CD8-positive, alpha-beta memory T cell (primary cell): ENCODE measurements at regions not wholly inside any gene's neighbourhood (a gene's known extent, or its start where the extent isn't known, plus 50 kb on each side); places are given as distances from the start of the nearest gene placed in this dataset.

Experiments
- CTCF ChIA-PET: fragments of 350-600 bp; sonication (Branson Sonifier 250); formaldehyde crosslinking; loops from one replicate; lab custom pipeline; 2021; ENCODE audit warnings: antibody characterized with exemption; lab: Charles Lee
- POLR2A ChIA-PET: fragments of 350-600 bp; sonication (Branson Sonifier 250); formaldehyde crosslinking; loops from one replicate; lab custom pipeline; 2021; ENCODE audit warnings: antibody characterized with exemption; lab: Charles Lee
- DNase-seq, 5 donors: peaks; one replicate each; pipeline versions ENCODE4 v3.0.0 to v3.0.0-alpha.2; 2020 to 2022; ENCODE audit warnings: mixed read lengths in 1 of 5
- H3K27ac ChIP-seq: one replicate; pipeline ENCODE4 v1.7.0; 2013; ENCODE audit warnings: low read depth, mild to moderate bottlenecking, low read length, moderate library complexity
- H3K27me3 ChIP-seq: 2 replicates; pipeline ENCODE4 v1.7.0; 2013; ENCODE audit warnings: low read length, mild to moderate bottlenecking; ENCODE audit not compliant: insufficient read depth, poor library complexity, severe bottlenecking
- H3K36me3 ChIP-seq: 2 replicates; pipeline ENCODE4 v1.7.0; 2013; ENCODE audit warnings: mild to moderate bottlenecking, low read length, moderate library complexity; ENCODE audit not compliant: insufficient read depth
- H3K4me1 ChIP-seq: 2 replicates; pipeline ENCODE4 v1.7.0; 2013; ENCODE audit warnings: mild to moderate bottlenecking, low read length, moderate library complexity; ENCODE audit not compliant: insufficient read depth
- H3K4me3 ChIP-seq: 2 replicates; pipeline ENCODE4 v1.7.0; 2013; ENCODE audit warnings: mild to moderate bottlenecking, low read length
- H3K9me3 ChIP-seq: 2 replicates; pipeline ENCODE4 v1.7.0; 2013; ENCODE audit warnings: mild to moderate bottlenecking, low read length
- H3K27ac Mint-ChIP-seq, 8 donors: one replicate each; pipeline ENCODE4 v1.8.0; 2020 to 2021; ENCODE audit warnings: mixed read lengths in 8 of 8, mild to moderate bottlenecking in 6 of 8, inconsistent platforms in 3 of 8, moderate library complexity in 3 of 8
- H3K27me3 Mint-ChIP-seq, 2 donors: one replicate each; pipeline ENCODE4 v1.8.0; 2020 to 2021; ENCODE audit warnings: mixed read lengths in 2 of 2, mild to moderate bottlenecking in 1 of 2, moderate library complexity in 1 of 2
- H3K36me3 Mint-ChIP-seq, 3 donors: one replicate each; pipeline ENCODE4 v1.8.0; 2020 to 2021; ENCODE audit warnings: mixed read lengths in 3 of 3, inconsistent platforms in 1 of 3, mild to moderate bottlenecking in 1 of 3
- H3K4me1 Mint-ChIP-seq, 3 donors: one replicate each; pipeline ENCODE4 v1.8.0; 2020 to 2021; ENCODE audit warnings: mixed read lengths in 3 of 3, inconsistent platforms in 1 of 3, mild to moderate bottlenecking in 1 of 3
- H3K4me3 Mint-ChIP-seq, 7 donors: one replicate each; pipeline ENCODE4 v1.8.0; 2020 to 2021; ENCODE audit warnings: mixed read lengths in 7 of 7, mild to moderate bottlenecking in 6 of 7, moderate library complexity in 4 of 7, inconsistent platforms in 2 of 7
- H3K9me3 Mint-ChIP-seq, 5 donors: one replicate each; pipeline ENCODE4 v1.8.0; 2020 to 2022; ENCODE audit warnings: mixed read lengths in 5 of 5, mild to moderate bottlenecking in 3 of 5, moderate library complexity in 2 of 5, inconsistent platforms in 1 of 5

DNA sequence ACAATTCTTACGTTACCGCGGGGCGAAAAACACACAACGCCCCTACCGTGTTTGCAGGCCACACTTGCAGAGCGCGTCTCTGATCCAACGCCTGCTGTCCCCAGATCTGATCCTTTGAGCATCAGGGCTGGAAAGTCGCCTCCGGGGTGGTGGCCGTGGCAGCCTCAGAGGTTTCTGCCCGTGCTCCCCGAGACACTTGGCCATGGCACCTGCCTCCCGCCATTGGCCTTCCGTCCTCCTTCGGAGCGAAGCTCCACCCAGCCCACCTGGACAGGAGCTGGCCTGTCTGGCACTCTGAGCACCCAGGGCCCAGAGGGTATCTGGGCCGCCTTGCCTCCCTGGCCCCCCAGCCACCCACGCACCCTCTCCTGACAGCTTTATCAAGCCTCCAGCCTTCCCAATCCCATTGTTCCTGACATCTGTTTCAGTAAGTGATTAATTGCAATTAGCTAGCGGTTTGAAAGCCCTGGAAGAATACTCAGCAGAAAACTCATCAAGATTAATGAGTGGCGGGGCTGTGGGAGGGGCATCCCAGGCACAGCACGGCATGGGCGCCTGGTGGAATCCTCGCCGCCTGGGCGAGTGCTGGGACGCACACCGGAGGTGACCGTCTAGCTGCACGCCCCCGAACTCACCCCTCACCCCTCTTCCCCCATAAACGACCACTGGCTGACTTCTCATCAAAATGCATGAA lies 181.5 kb upstream of the GSE1 start:
- Histone ChIP-seq H3K27me3 (no peaks in the 10 kb centered on the region), H3K36me3 (no peaks in the 10 kb centered on the region), H3K4me3 (no peak overlapping the region), H3K9me3 (no peaks in the 10 kb centered on the region), H3K27ac (no peak overlapping the region), H3K4me1 (no peaks in the 10 kb centered on the region)
- Mint-ChIP-seq H3K4me3 (no peak overlapping the region), H3K36me3 (no peaks in the 10 kb centered on the region), H3K9me3 (no peaks in the 10 kb centered on the region), H3K27me3 (peaks cover 0 to 7% of the 10 kb centered on the region in 2 donors), H3K4me1 (no peaks in the 10 kb centered on the region), H3K27ac (peak overlapping the region in 1 of 8 donors; percentile 74)
- peak in 1 of 5 donors; percentile 42 for DNase-seq
- ChIA-PET CTCF (interaction anchor here (1.2 to 2.3 kb wide), 4 partner anchors 10 to 184 kb away, joined by 3 to 7 read pairs (median 6); no protein-coding TSS in a partner anchor), POLR2A (interaction anchor here (1.4 kb wide), 1 partner anchor 184 kb away, joined by 3 read pairs; no protein-coding TSS in a partner anchor)

DNA sequence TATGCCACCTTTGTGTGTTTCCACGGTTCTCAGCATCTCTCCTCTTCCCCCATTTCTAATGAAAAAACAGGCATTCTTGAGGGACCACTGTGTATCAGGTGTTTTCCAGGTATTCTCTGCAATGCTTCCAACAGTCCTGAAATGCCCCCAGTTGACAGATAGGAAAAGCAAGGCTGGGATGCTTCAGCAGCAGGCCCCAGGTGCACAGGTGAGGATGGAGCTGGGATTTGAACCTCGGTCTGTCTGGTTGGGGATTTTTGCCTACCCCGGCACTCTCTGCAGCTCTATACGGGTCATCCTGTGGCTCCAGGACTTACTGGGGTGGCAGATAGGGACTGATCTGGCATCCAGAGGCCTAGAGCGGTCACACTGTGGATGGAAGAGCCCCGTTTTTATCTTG lies 180.5 kb upstream of the GSE1 start:
- no peaks in the 10 kb centered on the region for H3K36me3 Mint-ChIP-seq
- Histone ChIP-seq H3K9me3 (no peaks in the 10 kb centered on the region), H3K27ac (no peak overlapping the region), H3K36me3 (no peaks in the 10 kb centered on the region), H3K4me1 (no peaks in the 10 kb centered on the region), H3K27me3 (no peaks in the 10 kb centered on the region), H3K4me3 (no peak overlapping the region)
- CTCF ChIA-PET, result interaction anchor here (1.5 to 2.3 kb wide), 2 partner anchors 13 to 183 kb away, joined by 5 to 7 read pairs; no protein-coding TSS in a partner anchor
- H3K4me1 Mint-ChIP-seq, result no peaks in the 10 kb centered on the region
- H3K27me3 Mint-ChIP-seq, result peaks cover 0 to 7% of the 10 kb centered on the region in 2 donors
- no peak for DNase-seq
- H3K4me3 Mint-ChIP-seq, result no peak overlapping the region
- H3K9me3 Mint-ChIP-seq, result no peaks in the 10 kb centered on the region
- H3K27ac Mint-ChIP-seq, result no peak overlapping the region
- POLR2A ChIA-PET, result interaction anchor here (0.6 kb wide), 1 partner anchor 9 kb away, joined by 3 read pairs; no protein-coding TSS in a partner anchor

DNA sequence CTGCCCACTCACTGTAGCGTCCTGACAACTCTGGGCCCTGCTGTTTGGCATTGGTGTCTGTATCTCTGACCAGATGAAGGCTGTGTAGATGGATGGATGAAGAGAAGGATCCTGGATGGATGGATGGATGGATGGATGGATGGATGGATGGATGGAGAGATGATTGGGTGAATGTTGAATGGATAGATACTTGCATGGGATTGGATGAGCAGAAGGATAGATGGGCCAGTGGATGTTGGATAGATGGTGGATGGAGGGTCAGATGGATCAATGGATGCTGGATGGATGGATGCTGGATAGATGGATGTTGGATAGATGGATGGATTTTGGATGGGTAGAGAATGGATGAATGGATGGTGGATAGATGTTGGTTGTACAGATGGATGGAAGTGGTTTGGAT lies 179.6 kb upstream of the GSE1 start:
- DNase-seq, result no peak
- Histone ChIP-seq H3K36me3 (no peaks in the 10 kb centered on the region), H3K27me3 (no peaks in the 10 kb centered on the region), H3K4me3 (no peak overlapping the region), H3K9me3 (no peaks in the 10 kb centered on the region), H3K27ac (no peak overlapping the region), H3K4me1 (no peaks in the 10 kb centered on the region)
- Mint-ChIP-seq H3K9me3 (no peaks in the 10 kb centered on the region), H3K4me3 (no peak overlapping the region), H3K27ac (no peak overlapping the region), H3K36me3 (no peaks in the 10 kb centered on the region), H3K27me3 (peaks cover 0 to 7% of the 10 kb centered on the region in 2 donors), H3K4me1 (no peaks in the 10 kb centered on the region)
- POLR2A ChIA-PET, result no interaction called here
- CTCF ChIA-PET, result no interaction called here

DNA sequence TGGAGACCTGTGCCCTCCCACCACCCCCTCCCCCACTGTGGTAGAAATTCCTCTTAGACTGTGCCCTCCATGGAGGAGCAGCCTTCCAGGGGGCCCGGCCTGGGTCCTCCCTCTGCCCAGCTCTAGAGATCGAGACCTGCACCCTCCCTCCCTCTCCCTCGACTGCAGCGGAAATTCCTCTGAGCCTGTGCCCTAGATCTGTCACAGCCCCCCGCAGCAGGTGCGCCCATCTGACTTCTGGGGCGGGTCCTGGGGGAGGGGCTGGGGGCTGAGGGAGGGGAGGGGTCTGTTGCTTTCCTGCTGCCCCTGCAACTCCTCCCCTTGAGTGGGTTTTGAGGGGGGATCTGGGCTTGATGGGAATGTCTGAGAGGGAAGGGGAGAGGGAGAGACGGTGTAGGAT lies 177.8 kb upstream of the GSE1 start:
- no peak overlapping the region for H3K4me3 Mint-ChIP-seq
- POLR2A ChIA-PET, result no interaction called here
- H3K27ac ChIP-seq, result no peak overlapping the region
- H3K27me3 ChIP-seq, result no peaks in the 10 kb centered on the region
- H3K4me1 Mint-ChIP-seq, result no peaks in the 10 kb centered on the region
- no peaks in the 10 kb centered on the region for H3K36me3 ChIP-seq
- H3K27ac Mint-ChIP-seq, result no peak overlapping the region
- no peaks in the 10 kb centered on the region for H3K9me3 Mint-ChIP-seq
- no peak for DNase-seq
- H3K4me1 ChIP-seq, result no peaks in the 10 kb centered on the region
- no peaks in the 10 kb centered on the region for H3K9me3 ChIP-seq
- H3K36me3 Mint-ChIP-seq, result no peaks in the 10 kb centered on the region
- CTCF ChIA-PET, result interaction anchor here (1.4 to 1.9 kb wide), 2 partner anchors 14 to 181 kb away, joined by 5 to 6 read pairs; no protein-coding TSS in a partner anchor
- peaks cover 0 to 2% of the 10 kb centered on the region in 2 donors for H3K27me3 Mint-ChIP-seq
- H3K4me3 ChIP-seq, result no peak overlapping the region

DNA sequence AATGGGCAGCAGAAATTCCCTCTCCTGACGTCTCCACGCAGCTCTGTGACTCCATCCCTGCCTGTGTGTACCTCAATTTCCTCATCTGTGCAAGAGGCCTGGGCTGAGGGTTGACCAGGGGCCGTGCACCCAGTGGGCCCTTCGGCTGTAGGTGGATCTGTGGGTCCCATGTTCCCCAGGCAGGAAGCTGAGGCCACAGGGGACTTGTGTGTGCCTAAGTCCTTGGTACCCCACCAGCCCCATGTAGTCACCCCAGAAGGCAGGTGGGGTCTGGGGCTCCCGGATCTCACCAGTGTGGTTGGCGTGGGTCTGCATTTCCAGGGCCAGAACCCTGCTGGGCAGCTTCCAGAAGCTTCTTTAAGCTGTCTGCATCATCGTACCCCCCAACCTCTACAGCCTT lies 177.4 kb upstream of the GSE1 start:
- H3K4me1 Mint-ChIP-seq, result no peaks in the 10 kb centered on the region
- H3K36me3 Mint-ChIP-seq, result no peaks in the 10 kb centered on the region
- H3K9me3 ChIP-seq, result no peaks in the 10 kb centered on the region
- no peak overlapping the region for H3K27ac ChIP-seq
- no peaks in the 10 kb centered on the region for H3K4me1 ChIP-seq
- H3K4me3 Mint-ChIP-seq, result no peak overlapping the region
- peaks cover 0 to 2% of the 10 kb centered on the region in 2 donors for H3K27me3 Mint-ChIP-seq
- H3K4me3 ChIP-seq, result no peak overlapping the region
- no peaks in the 10 kb centered on the region for H3K9me3 Mint-ChIP-seq
- POLR2A ChIA-PET, result no interaction called here
- no peaks in the 10 kb centered on the region for H3K27me3 ChIP-seq
- H3K36me3 ChIP-seq, result no peaks in the 10 kb centered on the region
- no peak for DNase-seq
- H3K27ac Mint-ChIP-seq, result no peak overlapping the region
- CTCF ChIA-PET, result interaction anchor here (1.4 to 1.9 kb wide), 2 partner anchors 15 to 180 kb away, joined by 5 to 6 read pairs; no protein-coding TSS in a partner anchor

DNA sequence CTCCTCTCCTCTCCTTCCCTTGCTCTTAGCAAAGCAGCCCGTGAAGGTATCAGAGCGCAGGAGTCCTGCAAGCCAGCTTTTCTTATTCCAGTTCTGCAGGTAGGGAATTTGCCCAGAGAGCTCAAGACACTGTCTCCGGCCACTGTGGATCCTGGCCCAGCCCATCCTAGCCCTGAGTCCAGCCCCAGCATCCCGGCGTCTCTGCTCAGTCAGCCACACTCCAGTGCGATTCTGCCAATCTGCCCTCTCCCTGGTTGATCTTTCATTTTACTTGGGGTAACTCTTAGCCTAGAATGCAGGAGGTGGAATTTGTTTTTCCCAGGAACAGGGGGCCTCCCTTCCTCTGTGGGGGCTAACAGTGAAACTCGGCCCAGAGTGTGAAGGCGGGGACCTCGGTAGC lies 176.9 kb upstream of the GSE1 start:
- ChIA-PET POLR2A (no interaction called here), CTCF (interaction anchor here (1.4 to 1.9 kb wide), 2 partner anchors 15 to 180 kb away, joined by 5 to 6 read pairs; no protein-coding TSS in a partner anchor)
- Histone ChIP-seq H3K4me1 (no peaks in the 10 kb centered on the region), H3K4me3 (no peak overlapping the region), H3K27ac (no peak overlapping the region), H3K36me3 (no peaks in the 10 kb centered on the region), H3K27me3 (no peaks in the 10 kb centered on the region), H3K9me3 (no peaks in the 10 kb centered on the region)
- Mint-ChIP-seq H3K27ac (peak overlapping the region in 1 of 8 donors; percentile 50), H3K27me3 (peaks cover 0 to 2% of the 10 kb centered on the region in 2 donors), H3K9me3 (no peaks in the 10 kb centered on the region), H3K36me3 (no peaks in the 10 kb centered on the region), H3K4me3 (no peak overlapping the region), H3K4me1 (no peaks in the 10 kb centered on the region)
- DNase-seq, result no peak

DNA sequence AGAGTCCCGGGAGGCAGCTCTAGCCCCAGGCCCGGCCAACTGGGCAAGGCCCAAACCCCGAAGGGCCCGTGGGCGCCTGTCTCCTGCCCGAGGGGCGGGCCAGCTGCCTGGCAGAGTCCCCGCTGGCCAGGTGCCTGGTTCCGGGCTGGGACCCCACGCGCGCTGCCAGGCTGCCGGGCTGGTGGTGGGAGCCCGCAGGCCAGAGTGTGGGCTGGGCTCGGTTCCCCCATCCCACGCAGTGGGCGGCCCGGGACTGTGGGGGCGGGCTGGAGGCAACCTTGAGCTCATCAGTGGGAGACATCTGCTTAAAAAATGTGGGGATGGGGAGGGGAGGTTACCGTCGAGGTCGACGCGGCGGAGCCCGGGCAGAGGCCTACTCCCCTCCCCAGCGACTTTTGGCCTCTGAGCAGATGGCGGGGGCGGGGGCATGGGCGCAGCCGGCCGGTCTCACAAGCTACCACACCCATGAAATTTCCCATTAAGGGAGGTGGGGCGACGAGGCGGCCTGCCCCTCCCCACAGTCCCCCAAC lies 176.4 kb upstream of the GSE1 start:
- Histone ChIP-seq H3K27ac (peak overlapping the region; percentile 43), H3K9me3 (no peaks in the 10 kb centered on the region), H3K4me1 (no peaks in the 10 kb centered on the region), H3K27me3 (no peaks in the 10 kb centered on the region), H3K4me3 (no peak overlapping the region), H3K36me3 (no peaks in the 10 kb centered on the region)
- DNase-seq, result no peak
- no peaks in the 10 kb centered on the region for H3K36me3 Mint-ChIP-seq
- H3K27me3 Mint-ChIP-seq, result peaks cover 0 to 2% of the 10 kb centered on the region in 2 donors
- ChIA-PET POLR2A (no interaction called here), CTCF (interaction anchor here (1.4 to 1.9 kb wide), 2 partner anchors 16 to 179 kb away, joined by 5 to 6 read pairs; no protein-coding TSS in a partner anchor)
- no peak overlapping the region for H3K4me3 Mint-ChIP-seq
- no peaks in the 10 kb centered on the region for H3K4me1 Mint-ChIP-seq
- H3K9me3 Mint-ChIP-seq, result no peaks in the 10 kb centered on the region
- H3K27ac Mint-ChIP-seq, result peak overlapping the region in 1 of 8 donors; percentile 50
